ENCODE measurements at regions not wholly inside any gene's neighbourhood (a gene's known extent, or its start where the extent isn't known, plus 50 kb on each side); places are given as distances from the start of the nearest gene placed in this dataset.
"Not testable (repeated sequence)": the region's sequence is repeated elsewhere in the genome, so short reads cannot be mapped to it uniquely, and the experiment has no call there.

GRCh38 chr14:105700146-105700545 lies 173.8 kb downstream of the TMEM121 start:
- H3K36me3 ChIP-seq; H3K4me3 ChIP-seq (replicated peaks in 1 of 3); H3K27me3 ChIP-seq; H3K27ac ChIP-seq; DNase-seq; H3K9me3 ChIP-seq; intact Hi-C loops (cut with DNase I); H3K4me1 ChIP-seq: not testable (repeated sequence)
- 91 to 95% methylated on average over 8 to 9 of the region's 13 CpGs for WGBS, 2 donors

- no peak for DNase-seq
- WGBS, 2 donors: 71 to 77% methylated on average over 6 to 7 of the region's 7 CpGs
Observed at GRCh38 chr14:105700622-105701288, 174.4 kb downstream of the TMEM121 start.

GRCh38 chr14:105701456-105702274 lies 175.3 kb downstream of the TMEM121 start:
- intact Hi-C loops (cut with DNase I): no loop called here
- Histone ChIP-seq H3K27ac (no peak overlapping the region), H3K4me3 (replicated peaks in 1 of 3) (no peak overlapping the region), H3K27me3 (no peaks in the 10 kb centered on the region), H3K9me3 (no peaks in the 10 kb centered on the region), H3K36me3 (no peaks in the 10 kb centered on the region), H3K4me1 (no peaks in the 10 kb centered on the region)
- TF ChIP-seq CTCF (IDR thresholded peaks at IDR 0.05): no peak
- no peak for TF ChIP-seq POLR2A (IDR thresholded peaks at IDR 0.05)
- WGBS, 2 donors: 46 to 61% methylated on average over 4 of the region's 4 CpGs
- no peak for DNase-seq

More at GRCh38 chr14:105700622-105701288, 174.4 kb downstream of the TMEM121 start:
- Histone ChIP-seq H3K27me3 (no peaks in the 10 kb centered on the region), H3K27ac (no peak overlapping the region), H3K9me3 (no peaks in the 10 kb centered on the region), H3K4me1 (no peaks in the 10 kb centered on the region), H3K36me3 (no peaks in the 10 kb centered on the region), H3K4me3 (replicated peaks in 1 of 3) (no peak overlapping the region)
- TF ChIP-seq POLR2A (IDR thresholded peaks at IDR 0.05) (no peak), CTCF (IDR thresholded peaks at IDR 0.05) (no peak)
- intact Hi-C loops (cut with DNase I): no loop called here

GRCh38 chr14:105702275-105702817 lies 176.0 kb downstream of the TMEM121 start:
- no peak for TF ChIP-seq POLR2A (IDR thresholded peaks at IDR 0.05)
- no peak for TF ChIP-seq CTCF (IDR thresholded peaks at IDR 0.05)

GRCh38 chr14:105703044-105703665 lies 176.8 kb downstream of the TMEM121 start:
- H3K9me3 ChIP-seq; intact Hi-C loops (cut with DNase I); H3K27me3 ChIP-seq; H3K27ac ChIP-seq; H3K4me1 ChIP-seq; H3K36me3 ChIP-seq; DNase-seq; H3K4me3 ChIP-seq (replicated peaks in 1 of 3): not testable (repeated sequence)
- 68 to 79% methylated on average over 6 to 7 of the region's 8 CpGs for WGBS, 2 donors

More at GRCh38 chr14:105702275-105702817, 176.0 kb downstream of the TMEM121 start:
- no peak for DNase-seq
- H3K4me3 ChIP-seq (replicated peaks in 1 of 3): no peak overlapping the region
- H3K36me3 ChIP-seq: no peaks in the 10 kb centered on the region
- intact Hi-C loops (cut with DNase I): no loop called here
- H3K27ac ChIP-seq: no peak overlapping the region
- no peaks in the 10 kb centered on the region for H3K4me1 ChIP-seq
- no peaks in the 10 kb centered on the region for H3K27me3 ChIP-seq
- WGBS, 2 donors: 50 to 64% methylated on average over 2 of the region's 2 CpGs
- H3K9me3 ChIP-seq: no peaks in the 10 kb centered on the region

- WGBS, 2 donors: no CpG with 5 or more reads among the region's 10 CpGs
- H3K9me3 ChIP-seq; H3K27ac ChIP-seq; H3K4me1 ChIP-seq; H3K4me3 ChIP-seq (replicated peaks in 1 of 3); DNase-seq; H3K27me3 ChIP-seq; intact Hi-C loops (cut with DNase I); H3K36me3 ChIP-seq: not testable (repeated sequence)
Observed at GRCh38 chr14:105704091-105704490, 177.7 kb downstream of the TMEM121 start.

- intact Hi-C loops (cut with DNase I); H3K27me3 ChIP-seq; H3K36me3 ChIP-seq; DNase-seq; H3K4me1 ChIP-seq; H3K27ac ChIP-seq; H3K4me3 ChIP-seq (replicated peaks in 1 of 3); H3K9me3 ChIP-seq: not testable (repeated sequence)
- WGBS, 2 donors: 50 to 65% methylated on average over 2 to 3 of the region's 10 CpGs
Observed at GRCh38 chr14:105704492-105704891, 178.1 kb downstream of the TMEM121 start.

- 86 to 88% methylated on average over 4 of the region's 4 CpGs for WGBS, 2 donors
- not testable (repeated sequence) for H3K36me3 ChIP-seq; H3K9me3 ChIP-seq; H3K4me1 ChIP-seq; H3K27me3 ChIP-seq; H3K4me3 ChIP-seq (replicated peaks in 1 of 3); H3K27ac ChIP-seq; DNase-seq
- intact Hi-C loops (cut with DNase I): loop anchor here (5.0 kb wide), 1 partner anchor 118 kb away; no protein-coding TSS in a partner anchor
Observed at GRCh38 chr14:105705512-105705861, 179.1 kb downstream of the TMEM121 start.
